HL-60 (cell line): ENCODE measurements at regions not wholly inside any gene's neighbourhood (a gene's known extent, or its start where the extent isn't known, plus 50 kb on each side); places are given as distances from the start of the nearest gene placed in this dataset.

Source experiments
- DNase-seq, 2 experiments: peaks; one replicate each; pipeline ENCODE4 v3.0.0-alpha.2; 2010 to 2020; ENCODE audit warnings: low read depth in 1 of 2, low spot score in 1 of 2
- H3K27ac ChIP-seq: fragments of 250-450 bp; sonication (Bioruptor Pico); replicated peaks from 2 replicates; pipeline ENCODE4 v1.5.1; 2020; ENCODE audit warnings: mild to moderate bottlenecking, moderate library complexity
- H3K27me3 ChIP-seq: fragments of 250-450 bp; sonication (Bioruptor Pico); 2 replicates; pipeline ENCODE4 v1.5.1; 2021; ENCODE audit warnings: mild to moderate bottlenecking, moderate library complexity; ENCODE audit not compliant: insufficient read depth, poor library complexity, severe bottlenecking
- H3K4me3 ChIP-seq: replicated peaks from 2 replicates; pipeline ENCODE4 v1.5.1; 2011; ENCODE audit warnings: mild to moderate bottlenecking, control low read depth, low read length; ENCODE audit not compliant: insufficient read depth
- CTCF ChIP-seq: IDR thresholded peaks from one replicate; pipeline ENCODE4 v1.5.1; 2011; ENCODE audit warnings: low read length, control low read depth, inconsistent platforms; ENCODE audit not compliant: insufficient read depth
- GABPA ChIP-seq: IDR thresholded peaks from 2 replicates; pipeline ENCODE4 v1.6.1; 2012; ENCODE audit warnings: low read depth
- POLR2AphosphoS5 ChIP-seq: IDR thresholded peaks from 2 replicates; pipeline ENCODE4 v1.6.1; 2012; ENCODE audit warnings: low read depth
- REST ChIP-seq: IDR thresholded peaks from 2 replicates; pipeline ENCODE4 v1.6.1; 2012; ENCODE audit warnings: low read depth; ENCODE audit not compliant: insufficient replicate concordance
- SPI1 ChIP-seq: IDR thresholded peaks from 2 replicates; pipeline ENCODE4 v1.6.1; 2012; ENCODE audit warnings: low read depth, mild to moderate bottlenecking, borderline replicate concordance

- no peak for DNase-seq
- H3K27me3 ChIP-seq, result no peaks in the 10 kb centered on the region
- no peak for TF ChIP-seq POLR2AphosphoS5
- TF ChIP-seq SPI1, result no peak
- TF ChIP-seq GABPA, result no peak
- TF ChIP-seq CTCF, result no peak
- TF ChIP-seq REST, result no peak
- H3K4me3 ChIP-seq, result no peak overlapping the region
- no peak overlapping the region for H3K27ac ChIP-seq
These were observed 183.2 kb upstream of the ITGA4 start for GRCh38 chr2:181273986-181274385.

- Histone ChIP-seq H3K27me3 (no peaks in the 10 kb centered on the region), H3K4me3 (no peak overlapping the region), H3K27ac (no peak overlapping the region)
- TF ChIP-seq SPI1, result no peak
- no peak for TF ChIP-seq POLR2AphosphoS5
- TF ChIP-seq CTCF, result no peak
- TF ChIP-seq REST, result no peak
- TF ChIP-seq GABPA, result no peak
- DNase-seq, result no peak
These were observed 181.5 kb upstream of the ITGA4 start for GRCh38 chr2:181275643-181276070.

- no peak for DNase-seq
- TF ChIP-seq REST (no peak), POLR2AphosphoS5 (no peak), GABPA (no peak), SPI1 (no peak), CTCF (no peak)
- no peak overlapping the region for H3K4me3 ChIP-seq
- no peaks in the 10 kb centered on the region for H3K27me3 ChIP-seq
- no peak overlapping the region for H3K27ac ChIP-seq
These were observed 175.9 kb upstream of the ITGA4 start for GRCh38 chr2:181281206-181281832.
